SK-N-SH (cell line): ENCODE measurements at regions not wholly inside any gene's neighbourhood (a gene's known extent, or its start where the extent isn't known, plus 50 kb on each side); places are given as distances from the start of the nearest gene placed in this dataset.

Experiments
- CTCF ChIP-seq: fragments of 200-600 bp; sonication (generic); IDR thresholded peaks from 2 replicates; pipeline ENCODE4 v1.6.1; 2017; ENCODE audit warnings: antibody characterized with exemption, mild to moderate bottlenecking, moderate library complexity
- EZH2phosphoT487 ChIP-seq: fragments of 200-600 bp; sonication (generic); IDR thresholded peaks from 2 replicates; pipeline ENCODE4 v1.6.1; 2017; ENCODE audit warnings: low read depth, mixed run types, mild to moderate bottlenecking, antibody characterized with exemption, moderate library complexity, borderline replicate concordance
- FOXM1 ChIP-seq: IDR thresholded peaks from 2 replicates; pipeline ENCODE4 v1.4.0; 2012; ENCODE audit warnings: low read depth, mild to moderate bottlenecking
- MXI1 ChIP-seq: IDR thresholded peaks from 2 replicates; pipeline ENCODE4 v1.6.1; 2012; ENCODE audit warnings: mild to moderate bottlenecking, low read depth, low read length, improper control_type of control experiment
- POLR2AphosphoS5 ChIP-seq: IDR thresholded peaks from 2 replicates; pipeline ENCODE4 v1.6.1; 2012; ENCODE audit warnings: low read depth, low read length
- RAD21 ChIP-seq: IDR thresholded peaks from 2 replicates; pipeline ENCODE4 v1.6.1; 2012; ENCODE audit warnings: mild to moderate bottlenecking, low read length
- REST ChIP-seq: IDR thresholded peaks from 2 replicates; pipeline ENCODE4 v1.6.1; 2012; ENCODE audit warnings: mild to moderate bottlenecking, low read depth, low read length, moderate library complexity
- SIN3A ChIP-seq: IDR thresholded peaks from 2 replicates; pipeline ENCODE4 v1.6.1; 2012; ENCODE audit warnings: low read depth, mild to moderate bottlenecking, low read length, moderate library complexity, borderline replicate concordance
- TAF1 ChIP-seq: IDR thresholded peaks from 2 replicates; pipeline ENCODE4 v1.6.1; 2012; ENCODE audit warnings: low read depth, mild to moderate bottlenecking, low read length, moderate library complexity, borderline replicate concordance
- USF1 ChIP-seq: IDR thresholded peaks from 2 replicates; pipeline ENCODE4 v1.4.0; 2012; ENCODE audit warnings: low read depth, borderline replicate concordance

GRCh38 chr2:196555161-196555560, 84.4 kb upstream of the CCDC150 start:
- TF ChIP-seq EZH2phosphoT487 (no peak), POLR2AphosphoS5 (no peak), USF1 (no peak), TAF1 (no peak), MXI1 (no peak), CTCF (no peak), FOXM1 (no peak), REST (no peak), RAD21 (no peak), SIN3A (no peak)
